SK-N-SH (cell line): ENCODE measurements at regions not wholly inside any gene's neighbourhood (a gene's known extent, or its start where the extent isn't known, plus 50 kb on each side); places are given as distances from the start of the nearest gene placed in this dataset.

Experiments used
- CTCF ChIP-seq: fragments of 200-600 bp; sonication (generic); IDR thresholded peaks from 2 replicates; pipeline ENCODE4 v1.6.1; 2017; ENCODE audit warnings: antibody characterized with exemption, mild to moderate bottlenecking, moderate library complexity
- EP300 ChIP-seq, 2 experiments: IDR thresholded peaks; 2 replicates each; pipeline versions ENCODE4 v1.4.0 to v1.6.1; 2012; ENCODE audit warnings: borderline replicate concordance in 1 of 2, low read depth in 1 of 2, low read length in 1 of 2
- GABPA ChIP-seq: IDR thresholded peaks from 2 replicates; pipeline ENCODE4 v1.4.0; 2012; ENCODE audit warnings: low read depth, mild to moderate bottlenecking
- POLR2AphosphoS5 ChIP-seq: IDR thresholded peaks from 2 replicates; pipeline ENCODE4 v1.6.1; 2012; ENCODE audit warnings: low read depth, low read length
- RCOR1 ChIP-seq: fragments of 150-350 bp; IDR thresholded peaks from 2 replicates; pipeline ENCODE4 v1.6.1; 2017; ENCODE audit warnings: antibody characterized with exemption, low read length
- RFX5 ChIP-seq: IDR thresholded peaks from 2 replicates; pipeline ENCODE4 v1.6.1; 2012; ENCODE audit warnings: mild to moderate bottlenecking, improper control_type of control experiment, low read length
- TF ChIP-seq, protein P1 (sequence below): IDR thresholded peaks from 2 replicates; pipeline ENCODE4 v1.4.0; 2012; ENCODE audit warnings: low read depth, borderline replicate concordance

DNA sequence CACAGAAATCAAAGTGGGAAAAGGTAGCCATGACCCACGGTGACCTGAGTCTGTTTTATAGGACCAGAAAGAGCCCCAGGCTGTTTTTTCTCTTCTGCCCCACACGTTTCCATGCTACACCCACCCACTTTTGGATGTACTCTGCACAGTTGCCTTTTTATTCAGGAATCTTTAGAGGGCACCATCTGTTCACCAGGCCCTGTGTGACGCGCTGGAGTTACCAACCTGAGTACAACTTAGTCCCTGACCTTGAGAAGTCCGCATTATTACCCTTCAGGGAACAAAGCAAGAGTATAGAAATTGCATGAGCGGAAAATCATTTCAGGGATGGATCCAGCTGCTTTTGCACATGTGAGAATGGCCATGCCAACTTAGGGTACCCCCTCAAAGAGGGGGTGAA lies 207.8 kb upstream of the GATB start:
- no peak for TF ChIP-seq CTCF
- no peak for TF ChIP-seq RFX5
- TF ChIP-seq RCOR1 = no peak
- no peak for TF ChIP-seq GABPA
- no peak for TF ChIP-seq POLR2AphosphoS5
- TF ChIP-seq EP300 (IDR thresholded peaks at IDR 0.05; ENCODE audit: borderline replicate concordance in 1 of 2, low read depth in 1 of 2, low read length in 1 of 2) = no peak
- TF ChIP-seq, protein P1, sequence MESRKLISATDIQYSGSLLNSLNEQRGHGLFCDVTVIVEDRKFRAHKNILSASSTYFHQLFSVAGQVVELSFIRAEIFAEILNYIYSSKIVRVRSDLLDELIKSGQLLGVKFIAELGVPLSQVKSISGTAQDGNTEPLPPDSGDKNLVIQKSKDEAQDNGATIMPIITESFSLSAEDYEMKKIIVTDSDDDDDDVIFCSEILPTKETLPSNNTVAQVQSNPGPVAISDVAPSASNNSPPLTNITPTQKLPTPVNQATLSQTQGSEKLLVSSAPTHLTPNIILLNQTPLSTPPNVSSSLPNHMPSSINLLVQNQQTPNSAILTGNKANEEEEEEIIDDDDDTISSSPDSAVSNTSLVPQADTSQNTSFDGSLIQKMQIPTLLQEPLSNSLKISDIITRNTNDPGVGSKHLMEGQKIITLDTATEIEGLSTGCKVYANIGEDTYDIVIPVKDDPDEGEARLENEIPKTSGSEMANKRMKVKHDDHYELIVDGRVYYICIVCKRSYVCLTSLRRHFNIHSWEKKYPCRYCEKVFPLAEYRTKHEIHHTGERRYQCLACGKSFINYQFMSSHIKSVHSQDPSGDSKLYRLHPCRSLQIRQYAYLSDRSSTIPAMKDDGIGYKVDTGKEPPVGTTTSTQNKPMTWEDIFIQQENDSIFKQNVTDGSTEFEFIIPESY = no peak
